Astrocyte of the cerebellum (primary cell): ENCODE measurements at regions not wholly inside any gene's neighbourhood (a gene's known extent, or its start where the extent isn't known, plus 50 kb on each side); places are given as distances from the start of the nearest gene placed in this dataset.

Source experiments
- DNase-seq: peaks from one replicate; pipeline ENCODE4 v3.0.0-alpha.2; 2011; ENCODE audit warnings: low read depth
- H3K4me3 ChIP-seq: 2 replicates; pipeline ENCODE4 v1.5.1; 2011; ENCODE audit warnings: mild to moderate bottlenecking, low read depth, low read length, moderate library complexity
- CTCF ChIP-seq: IDR thresholded peaks from 2 replicates; pipeline ENCODE4 v1.5.1; 2012; ENCODE audit warnings: low read length, low read depth, moderate library complexity, mild to moderate bottlenecking; ENCODE audit errors: missing control alignments
- in situ Hi-C: cut with HindIII; loops from 2 replicates; pipeline ENCODE4 v1.10.0; 2017; ENCODE audit warnings: low sequenced_read_pairs

GRCh38 chr12:5188472-5188871 lies 144.8 kb downstream of the KCNA5 start:
- no peak for DNase-seq
- no peak for TF ChIP-seq CTCF
- no peak overlapping the region for H3K4me3 ChIP-seq
- in situ Hi-C loops: no loop called here

DNA sequence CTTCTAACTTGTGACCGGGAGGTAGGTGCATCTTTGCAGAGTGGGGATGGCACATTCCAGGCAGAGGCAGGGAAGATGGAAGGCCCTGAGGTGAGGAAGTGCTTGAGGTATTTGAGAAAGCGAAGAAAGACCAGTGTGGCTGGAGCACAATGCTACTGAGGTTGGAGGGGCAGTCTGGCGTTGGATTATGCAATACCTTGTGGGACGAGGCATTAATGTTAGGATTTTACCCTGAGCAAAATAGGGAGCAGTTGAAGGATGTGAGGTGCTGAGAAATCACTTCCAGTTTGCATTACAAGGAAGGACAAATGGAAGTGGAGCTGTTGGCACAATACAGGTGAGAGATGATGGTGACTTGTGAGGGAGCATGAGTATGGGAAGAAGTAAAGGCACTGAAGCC lies 145.5 kb downstream of the KCNA5 start:
- no peak for TF ChIP-seq CTCF
- in situ Hi-C loops: no loop called here
- no peak for DNase-seq
- H3K4me3 ChIP-seq: no peak overlapping the region

DNA sequence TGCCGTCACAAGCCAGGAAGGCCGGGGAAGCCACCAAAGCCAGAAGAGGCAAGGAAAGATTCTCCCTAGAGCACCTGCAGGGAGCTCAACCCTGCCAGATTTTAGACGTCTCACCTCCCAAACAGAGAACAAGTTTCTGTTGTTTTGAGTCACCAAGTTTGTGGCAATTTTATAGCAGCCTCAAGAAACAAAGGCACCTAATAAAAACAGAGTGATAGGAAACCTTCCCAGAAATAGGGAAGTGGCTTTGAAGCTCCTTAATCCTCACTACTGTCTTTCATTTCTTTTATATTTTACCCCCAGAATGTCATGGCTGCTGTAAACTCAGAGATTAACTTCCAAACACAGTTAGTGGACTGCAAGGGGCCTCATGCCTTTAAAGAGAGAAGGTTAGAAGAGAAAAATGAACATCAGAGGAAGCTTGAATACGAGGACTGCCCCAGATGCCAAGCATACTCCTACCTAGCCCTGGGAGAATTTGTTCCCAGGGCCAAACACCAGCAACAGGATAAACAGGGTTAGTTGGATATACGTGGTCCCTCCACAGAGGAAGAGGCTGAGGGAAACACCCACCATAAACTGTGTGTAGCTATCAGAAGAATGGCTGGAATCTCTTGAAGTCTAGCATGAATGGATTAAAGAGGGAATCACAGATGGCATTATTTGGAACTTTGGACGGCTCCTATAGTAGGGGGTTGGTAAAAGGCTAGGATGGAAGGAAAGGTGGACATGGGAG lies 148.3 kb downstream of the KCNA5 start:
- no peak for DNase-seq
- in situ Hi-C loops: no loop called here
- no peak overlapping the region for H3K4me3 ChIP-seq
- no peak for TF ChIP-seq CTCF

GRCh38 chr12:5192726-5193125 lies 149.0 kb downstream of the KCNA5 start:
- no peak overlapping the region for H3K4me3 ChIP-seq
- in situ Hi-C loops: no loop called here
- TF ChIP-seq CTCF: no peak
- no peak for DNase-seq

DNA sequence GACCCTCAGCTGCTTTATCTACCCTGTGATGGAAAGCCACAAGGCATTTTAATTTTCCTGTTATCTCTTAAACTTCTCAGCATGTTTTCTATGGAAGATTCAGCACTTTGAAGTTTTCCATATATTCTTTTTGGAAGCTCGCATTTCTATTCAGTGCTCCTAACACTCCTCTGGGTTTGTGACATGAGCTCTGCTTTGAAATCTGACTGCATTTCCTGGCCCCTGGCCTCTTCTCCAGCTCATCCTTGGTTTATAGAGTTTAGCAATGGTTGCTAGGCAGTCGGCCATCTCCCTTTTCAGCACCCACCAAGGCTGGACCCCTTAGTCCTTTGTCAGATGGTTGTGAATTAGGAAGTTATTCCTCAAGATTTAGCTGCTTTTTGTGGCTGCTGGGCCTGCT lies 150.6 kb downstream of the KCNA5 start:
- TF ChIP-seq CTCF: no peak
- no peak overlapping the region for H3K4me3 ChIP-seq
- DNase-seq: no peak
- in situ Hi-C loops: no loop called here

GRCh38 chr12:5195244-5195643 lies 151.6 kb downstream of the KCNA5 start:
- in situ Hi-C loops: no loop called here
- DNase-seq: no peak
- no peak overlapping the region for H3K4me3 ChIP-seq
- no peak for TF ChIP-seq CTCF

DNA sequence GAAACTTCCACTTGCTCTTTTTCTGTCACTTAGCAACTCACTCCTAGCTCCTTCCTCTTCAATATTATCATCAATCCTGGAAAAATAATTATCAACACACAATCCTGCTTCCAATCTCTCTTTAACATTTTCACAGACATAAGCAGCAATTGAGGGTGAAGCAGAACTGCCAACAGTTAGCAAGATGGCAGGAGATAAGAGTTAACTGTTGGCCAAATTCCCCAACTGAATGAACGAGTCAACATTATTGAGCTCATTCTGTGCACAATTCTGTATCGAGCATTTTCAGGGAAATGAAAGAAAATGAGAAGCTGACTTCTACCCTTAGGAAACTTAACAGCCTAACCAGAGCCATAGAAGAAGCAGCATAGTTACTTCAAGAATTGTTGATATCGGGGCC lies 152.0 kb downstream of the KCNA5 start:
- no peak overlapping the region for H3K4me3 ChIP-seq
- in situ Hi-C loops: no loop called here
- no peak for DNase-seq
- no peak for TF ChIP-seq CTCF
